Fibroblast of skin of right quadriceps (primary cell): ENCODE measurements at regions not wholly inside any gene's neighbourhood (a gene's known extent, or its start where the extent isn't known, plus 50 kb on each side); places are given as distances from the start of the nearest gene placed in this dataset.
"Not testable (repeated sequence)": the region's sequence is repeated elsewhere in the genome, so short reads cannot be mapped to it uniquely, and the experiment has no call there.

ENCODE experiments used
- DNase-seq: peaks from one replicate; pipeline ENCODE4 v3.0.0-alpha.2; 2013

DNA sequence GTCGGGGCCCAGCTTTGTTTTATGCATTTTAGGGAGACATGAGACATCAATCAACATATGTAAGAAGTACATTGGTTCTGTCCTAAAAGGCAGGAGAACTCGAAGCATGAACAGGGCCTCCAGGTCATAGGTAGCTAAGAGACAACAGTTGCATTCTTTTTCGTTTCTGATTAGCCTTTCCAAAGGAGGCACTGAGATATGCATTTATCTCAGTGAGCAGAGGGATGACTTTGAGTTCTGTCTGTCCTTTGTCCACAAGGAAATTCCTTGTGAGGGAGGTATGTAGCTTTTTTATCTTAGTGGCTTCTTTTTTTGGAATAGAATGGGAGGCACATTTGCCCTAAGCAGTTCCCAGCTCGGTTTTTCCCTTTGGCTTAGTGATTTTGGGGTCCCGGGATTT is 109.5 kb upstream of the KIF2A start:
- not testable (repeated sequence) for DNase-seq

DNA sequence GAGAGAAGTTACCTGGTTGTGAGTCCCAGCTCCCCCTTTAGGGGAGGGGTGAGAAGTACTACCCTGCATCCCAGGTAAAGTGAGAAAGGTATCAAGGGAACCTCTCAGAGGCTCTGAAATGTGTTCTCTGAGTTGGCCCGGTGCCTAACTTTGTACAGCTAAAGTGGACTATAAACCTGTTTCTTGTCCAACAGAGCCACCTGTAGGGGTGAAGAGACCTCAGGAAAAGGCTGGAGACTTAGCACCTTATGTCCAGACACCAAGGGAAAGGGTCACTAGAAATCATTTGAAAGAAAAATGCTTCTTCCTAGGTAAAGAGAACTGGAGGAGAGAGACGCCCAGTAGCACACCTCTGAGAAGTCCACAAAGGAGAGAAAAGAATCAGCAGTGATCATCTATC is 108.3 kb upstream of the KIF2A start:
- DNase-seq, result no peak

DNA sequence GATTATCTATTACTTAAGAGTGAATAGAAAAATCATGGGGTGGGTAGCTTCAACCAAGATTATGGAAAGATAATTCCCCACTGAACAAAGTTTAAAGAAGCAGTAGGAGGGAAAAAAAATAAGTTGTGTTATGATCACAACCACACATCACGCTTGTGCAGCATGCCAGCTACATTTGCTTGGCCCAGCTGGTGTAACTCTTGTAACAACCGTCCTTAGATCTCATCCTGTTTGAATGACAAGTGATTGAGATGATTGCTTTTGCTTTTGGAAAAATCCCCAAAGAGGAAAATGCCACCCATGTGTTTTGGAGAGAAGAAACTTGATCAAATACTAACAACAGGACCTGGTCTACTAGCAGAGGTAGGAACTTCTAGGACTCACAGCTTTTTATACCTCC is 107.6 kb upstream of the KIF2A start:
- no peak for DNase-seq

DNA sequence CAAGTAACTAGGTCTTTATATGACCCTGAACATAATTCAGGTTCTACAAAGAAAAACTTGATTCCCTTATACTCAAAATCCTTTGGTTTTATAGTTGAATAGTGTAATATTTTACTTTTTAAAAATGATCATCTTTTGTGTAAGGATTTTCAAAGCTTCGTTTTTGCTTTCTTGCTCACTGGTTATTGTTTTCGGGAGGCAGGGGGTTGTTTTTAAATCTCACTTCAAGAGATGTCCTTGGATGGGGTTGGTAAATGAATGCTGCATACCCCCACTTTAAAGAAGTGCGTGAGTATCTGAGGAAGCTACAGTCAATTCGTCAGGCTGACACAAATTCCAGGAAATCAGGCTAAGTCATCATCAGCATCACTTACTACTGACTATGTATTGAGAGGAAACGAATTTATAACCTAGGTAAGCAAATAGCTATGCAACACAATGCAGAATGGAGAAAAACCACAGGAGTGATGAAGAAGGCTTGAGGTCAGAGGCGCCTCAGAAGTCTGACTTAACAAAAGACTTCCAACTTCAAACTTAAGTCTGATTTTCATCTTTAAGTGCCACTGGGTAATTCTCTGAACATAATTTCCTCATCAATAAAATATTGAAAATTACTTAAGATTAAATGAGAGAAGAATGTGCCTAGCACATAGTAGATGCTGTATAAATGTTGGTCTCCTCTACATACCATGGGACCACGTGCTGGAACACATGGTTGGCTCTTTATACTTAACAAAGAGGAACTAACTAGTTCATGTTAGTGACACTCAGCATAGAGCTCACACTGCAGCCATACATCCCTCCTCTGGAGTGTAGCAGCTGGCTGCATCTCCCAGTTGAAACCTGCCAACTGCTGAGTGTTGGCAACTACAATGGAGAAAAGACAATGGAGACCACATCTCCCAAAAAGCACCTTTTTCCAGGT is 106.0 kb upstream of the KIF2A start:
- peak; percentile 4 for DNase-seq

DNA sequence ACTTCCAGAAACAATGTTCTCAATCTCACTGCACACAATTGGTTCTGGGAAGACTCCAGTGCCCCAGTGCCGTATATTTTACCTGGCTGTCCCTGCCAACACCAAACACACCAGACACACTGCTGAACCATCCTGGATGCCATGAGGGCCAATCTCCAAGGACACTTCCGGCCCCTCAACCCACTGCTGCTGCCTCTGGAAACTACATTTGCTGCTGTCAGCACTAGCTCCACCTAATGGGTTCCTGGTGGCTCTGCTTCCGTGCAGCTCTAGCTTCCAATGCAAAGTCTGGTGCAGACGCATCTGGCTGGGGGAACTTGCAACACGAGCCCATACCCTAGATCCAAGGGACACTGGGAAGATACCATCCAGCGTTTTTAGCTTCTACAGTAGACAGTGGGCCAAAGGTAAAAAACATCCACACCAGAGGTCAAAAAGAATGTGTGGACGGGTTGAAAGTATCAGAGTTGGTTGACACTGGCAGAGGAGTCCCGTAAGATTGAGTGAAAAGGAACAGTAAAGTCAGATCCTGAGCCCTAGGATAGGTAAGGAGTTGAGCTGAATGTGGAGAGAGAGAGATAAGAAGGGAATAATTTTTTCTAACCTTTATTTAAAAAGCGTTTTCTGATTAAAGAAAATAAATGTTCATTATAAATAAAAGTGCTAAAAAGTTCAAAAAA is 99.7 kb upstream of the KIF2A start:
- no peak for DNase-seq

DNA sequence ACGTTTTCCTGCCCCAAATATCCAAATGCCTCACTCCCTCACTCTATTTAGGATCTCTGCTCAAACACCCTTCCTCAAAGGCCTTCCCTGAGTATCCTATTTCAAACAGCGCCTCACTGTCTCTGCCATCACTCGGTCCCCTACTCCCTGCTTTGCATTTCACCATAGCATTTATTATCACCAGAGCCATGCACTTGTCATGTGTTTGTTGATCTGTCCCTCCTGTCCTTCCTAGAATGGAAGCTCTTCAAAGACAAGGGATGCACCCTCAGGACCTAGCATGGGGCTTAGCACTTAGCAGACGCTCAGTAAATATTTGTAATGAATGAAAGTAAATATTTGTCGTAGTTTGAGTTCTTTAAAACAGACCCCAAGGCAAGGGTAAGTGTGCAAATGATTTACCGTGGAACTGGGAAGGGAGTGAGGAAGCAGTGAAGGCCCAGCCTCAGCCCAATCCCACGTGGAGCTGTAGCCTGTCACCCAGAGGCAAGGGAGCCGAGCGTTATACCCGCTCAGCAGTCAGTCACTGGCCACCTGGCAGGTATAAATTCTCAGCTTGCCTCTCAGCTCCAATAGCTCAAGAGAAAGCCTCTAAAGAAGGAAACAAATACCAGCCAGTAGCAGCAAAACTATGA is 97.7 kb upstream of the KIF2A start:
- DNase-seq, result no peak

DNA sequence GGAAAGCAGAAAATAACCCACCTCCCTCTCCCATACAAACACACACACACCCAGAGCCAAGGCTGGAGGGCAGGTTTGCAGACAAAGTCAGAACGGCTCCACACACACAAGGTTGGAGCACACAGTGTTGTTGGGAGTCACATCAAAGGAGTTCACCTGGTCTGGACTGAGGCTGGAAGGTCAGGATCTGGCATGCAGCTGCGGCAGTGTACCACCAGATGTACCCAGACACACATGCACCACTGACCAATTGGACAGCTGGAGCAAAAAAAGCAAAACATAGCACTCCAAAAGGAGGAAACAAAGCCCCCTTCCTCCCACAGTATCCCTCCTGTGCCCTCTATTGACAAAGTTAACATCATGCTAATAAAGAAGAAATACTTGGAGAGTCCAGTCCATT is 94.6 kb upstream of the KIF2A start:
- DNase-seq, result no peak

DNA sequence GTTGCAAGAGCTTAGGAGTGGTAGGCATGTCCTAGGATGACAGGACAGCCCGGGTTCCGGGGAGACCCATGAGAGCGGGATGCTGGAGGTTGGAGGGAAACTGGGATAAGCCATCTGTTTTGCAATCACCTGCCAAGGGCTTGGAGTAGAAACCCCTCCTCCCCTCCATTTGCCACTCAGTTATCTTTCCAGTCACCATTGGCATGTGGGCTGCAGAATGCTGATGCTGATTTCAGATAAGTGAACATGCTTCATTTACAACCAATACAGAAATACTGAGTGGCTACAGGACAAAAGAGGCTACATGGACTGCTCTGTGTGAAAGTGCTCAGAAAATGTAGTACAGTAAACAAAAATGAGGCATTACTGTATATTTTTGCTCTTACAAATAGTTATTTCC is 93.4 kb upstream of the KIF2A start:
- DNase-seq, result no peak

DNA sequence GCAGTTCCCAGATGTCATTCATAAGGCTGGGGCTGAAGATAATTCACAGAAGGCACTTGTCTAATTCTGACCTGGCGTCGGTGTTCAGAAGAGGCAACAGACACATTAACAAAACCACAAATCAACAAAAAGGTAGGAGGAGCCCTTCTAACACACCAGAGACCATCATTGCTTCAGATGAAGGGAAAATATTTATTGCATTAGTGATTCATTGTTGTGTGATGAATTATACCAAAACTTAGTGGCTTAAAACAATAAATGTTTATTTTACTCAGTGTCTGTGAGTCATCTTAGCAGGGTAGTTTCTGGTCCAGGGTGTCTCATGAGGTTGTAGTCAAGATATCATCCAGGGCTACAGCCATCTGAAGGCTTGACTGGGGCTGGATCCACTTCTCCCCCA is 91.3 kb upstream of the KIF2A start:
- no peak for DNase-seq

DNA sequence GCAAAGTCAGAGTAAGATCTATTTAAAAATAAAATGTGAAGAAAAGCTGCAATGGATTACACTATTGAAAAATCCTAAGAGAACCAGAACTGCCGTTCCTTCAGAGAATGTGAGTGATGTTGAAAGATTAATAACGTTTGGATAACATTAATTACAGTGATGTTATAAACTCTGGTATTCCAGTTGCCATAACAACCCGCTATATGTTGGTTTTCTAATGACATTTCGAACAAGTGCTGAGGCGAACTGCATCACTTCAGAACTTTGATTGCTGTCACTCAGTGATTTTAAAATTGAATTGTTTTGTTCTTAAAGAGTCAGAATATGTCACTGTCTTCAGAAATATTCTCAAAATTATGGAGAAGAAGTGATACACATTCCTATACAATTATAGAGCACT is 89.4 kb upstream of the KIF2A start:
- DNase-seq, result not testable (repeated sequence)

DNA sequence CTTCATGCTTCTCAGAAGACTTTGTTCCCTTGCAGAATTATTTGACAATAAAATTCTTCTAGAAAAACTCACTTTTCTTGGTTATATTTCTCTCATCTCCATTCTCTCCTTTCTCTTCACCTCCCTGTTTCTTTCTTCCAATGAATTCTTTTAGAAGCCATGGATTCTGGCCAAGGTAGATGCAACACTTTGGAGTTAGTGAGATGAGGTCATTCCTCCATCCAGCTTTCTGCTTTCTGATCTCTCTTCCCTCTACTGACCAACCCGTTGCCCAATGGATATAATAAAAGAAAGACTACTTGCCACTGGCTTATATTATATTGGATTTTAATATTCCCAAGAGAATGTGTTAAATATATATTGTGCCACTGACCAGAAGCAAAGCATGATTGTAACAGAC is 88.9 kb upstream of the KIF2A start:
- not testable (repeated sequence) for DNase-seq

DNA sequence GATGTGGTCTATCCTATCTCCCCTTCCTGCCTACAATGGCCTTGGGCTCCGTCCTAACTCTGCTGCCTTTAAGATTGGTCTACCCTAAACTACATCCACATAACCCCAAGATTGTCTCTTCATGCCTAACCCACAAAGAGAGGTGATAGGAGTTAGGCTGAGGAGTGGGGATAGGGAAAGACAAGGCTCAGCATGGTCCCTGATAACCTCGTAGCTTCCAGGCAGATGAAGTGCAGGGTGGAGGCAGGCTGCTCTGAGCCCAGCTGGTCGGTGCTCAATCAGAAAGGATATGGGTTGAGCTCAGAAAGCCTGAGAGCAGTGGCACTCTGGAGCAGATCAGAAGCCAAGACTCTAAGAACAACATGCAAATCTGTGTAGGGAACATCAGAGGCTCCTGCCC is 87.1 kb upstream of the KIF2A start:
- not testable (repeated sequence) for DNase-seq

DNA sequence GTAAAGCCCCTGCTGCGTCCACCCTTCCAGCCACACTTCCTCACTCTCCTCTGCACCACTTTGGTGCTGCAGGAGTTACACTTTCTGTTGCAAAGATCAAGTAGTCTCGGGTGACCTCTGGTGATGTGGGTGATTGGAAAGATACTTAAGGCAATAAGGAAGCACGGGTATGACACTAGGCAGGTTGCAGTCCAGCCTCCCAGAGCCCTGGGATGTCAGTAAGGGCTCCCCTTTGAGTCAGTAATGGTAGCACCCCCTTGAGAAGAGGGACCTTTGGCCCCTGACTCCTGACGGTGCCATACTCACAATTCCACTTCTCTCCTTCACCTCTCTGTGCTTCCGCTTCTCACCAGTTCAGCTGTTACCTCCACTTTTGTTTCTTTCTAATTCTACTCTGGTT is 84.1 kb upstream of the KIF2A start:
- DNase-seq, result not testable (repeated sequence)

DNA sequence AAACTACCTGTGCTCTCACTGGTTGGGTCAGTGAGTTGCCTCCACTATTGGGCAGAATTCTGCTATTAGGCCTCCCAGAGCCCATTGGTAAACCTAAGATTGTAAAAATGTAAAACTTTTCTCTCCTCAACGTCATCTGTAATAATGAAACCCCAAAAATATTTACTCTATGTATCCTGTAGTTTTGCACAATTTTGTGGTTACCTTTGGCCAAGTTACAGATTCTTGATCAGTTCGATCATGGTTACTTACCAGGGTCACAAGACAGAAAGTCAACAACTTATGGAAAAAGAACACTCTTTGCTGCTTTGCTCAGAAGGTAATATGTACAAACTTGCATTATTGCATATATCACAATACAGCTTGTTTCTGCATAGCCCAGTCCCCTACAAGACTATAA is 83.7 kb upstream of the KIF2A start:
- DNase-seq, result peak; percentile 74

DNA sequence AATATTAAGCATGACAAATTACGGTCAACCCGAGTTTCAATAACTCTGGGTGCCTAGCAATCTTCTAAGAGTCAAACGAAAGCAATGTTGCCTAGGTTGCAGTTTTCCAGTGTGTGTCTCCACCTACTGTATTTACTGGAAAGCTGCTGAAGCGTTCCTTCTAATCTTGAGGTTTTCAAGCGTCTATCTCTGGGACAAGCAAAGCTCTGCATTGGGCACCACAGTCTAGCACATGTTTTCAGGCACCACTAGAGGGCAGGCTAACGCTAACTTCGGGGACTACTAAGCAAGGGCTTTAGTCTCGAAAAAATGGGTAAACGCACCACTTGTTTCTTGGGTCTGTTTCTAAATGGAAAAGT is 82.7 kb upstream of the KIF2A start:
- not testable (repeated sequence) for DNase-seq

DNA sequence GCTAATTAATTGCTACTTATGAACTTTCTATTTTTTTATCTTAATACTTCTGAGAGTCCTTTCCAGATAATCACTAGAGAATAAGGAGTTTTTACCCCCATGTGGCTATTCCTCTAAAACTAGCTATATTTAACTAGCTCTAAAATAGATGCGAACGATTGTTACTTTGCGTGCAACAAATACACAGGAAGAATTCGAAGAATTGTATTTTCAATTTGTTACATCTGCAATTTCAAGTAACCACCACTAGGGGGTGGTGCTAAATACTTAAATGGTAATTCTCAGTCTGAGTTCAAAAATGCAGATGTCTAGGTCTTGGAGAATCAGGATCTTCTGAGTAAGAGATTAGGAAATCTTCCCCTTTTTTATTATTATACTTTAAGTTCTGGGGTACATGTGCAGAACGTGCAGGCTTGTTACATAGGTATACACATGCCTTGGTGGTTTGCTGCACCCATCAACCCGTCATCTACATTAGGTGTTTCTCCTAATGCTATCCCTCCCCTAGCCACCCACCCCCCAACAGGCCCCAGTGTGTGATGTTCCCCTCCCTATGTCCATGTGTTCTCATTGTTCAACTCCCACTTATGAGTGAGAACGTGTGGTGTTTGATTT is 80.9 kb upstream of the KIF2A start:
- DNase-seq, result not testable (repeated sequence)

DNA sequence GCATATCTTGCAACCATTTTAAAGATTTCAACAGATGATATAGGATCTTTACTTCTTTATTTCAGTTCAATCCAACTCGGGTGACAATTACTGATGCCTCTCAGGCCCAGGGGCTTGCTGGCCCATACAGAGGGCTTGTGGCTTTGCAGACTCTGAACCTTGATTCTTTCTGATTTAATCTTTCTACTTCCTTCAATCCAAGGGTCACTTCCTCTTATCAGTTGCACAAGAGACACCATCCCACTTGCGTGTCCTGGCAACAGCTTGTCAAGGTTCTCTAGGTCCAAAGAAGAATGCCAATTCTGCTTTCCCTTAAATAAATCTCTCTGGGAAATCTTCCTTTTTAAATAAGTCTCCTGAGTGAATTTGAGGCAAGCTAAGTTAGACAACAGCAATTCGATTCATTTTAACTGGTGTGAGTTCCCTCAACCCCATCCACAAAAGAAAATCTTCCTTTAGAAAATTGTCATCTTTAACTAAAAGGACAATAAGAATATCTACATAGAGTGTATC is 75.1 kb upstream of the KIF2A start:
- not testable (repeated sequence) for DNase-seq

DNA sequence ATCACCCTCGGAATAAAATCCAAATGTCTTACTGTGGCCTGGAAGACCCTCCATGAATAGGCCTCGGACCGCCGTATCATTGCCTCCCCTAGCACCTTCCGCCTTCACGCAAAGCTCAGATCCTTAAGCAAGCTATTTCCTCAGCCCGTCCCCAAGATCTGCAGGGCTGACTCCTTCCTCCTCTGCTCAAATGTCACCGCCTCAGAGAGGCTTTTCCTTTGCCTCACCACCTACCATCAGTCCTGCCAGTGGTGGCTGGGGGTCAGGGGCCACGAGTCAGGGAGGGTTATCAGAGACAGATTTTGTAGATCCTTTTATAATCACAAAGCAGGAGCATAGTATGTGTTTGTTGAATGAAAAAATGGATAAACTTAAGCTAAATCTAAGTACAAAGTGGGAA is 74.4 kb upstream of the KIF2A start:
- DNase-seq, result no peak

DNA sequence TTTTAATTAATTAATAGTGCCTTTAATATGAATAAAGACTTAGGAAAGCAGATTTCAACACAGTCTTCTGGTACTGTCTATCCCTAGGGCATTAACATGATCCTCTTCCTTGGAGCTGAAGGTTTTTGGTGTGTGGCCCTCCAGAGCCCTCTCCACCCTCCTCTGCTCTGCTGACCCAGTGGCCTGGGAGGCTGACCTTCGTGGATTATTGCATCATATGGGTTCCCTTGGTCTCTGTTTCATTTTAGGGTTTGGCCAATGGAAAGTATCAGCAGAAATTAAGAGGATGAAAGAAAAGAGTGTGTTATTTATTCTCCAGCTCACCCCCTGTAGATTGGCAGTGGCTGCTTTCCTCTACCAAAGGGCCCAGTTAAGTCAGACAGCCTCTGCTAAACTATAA is 73.8 kb upstream of the KIF2A start:
- not testable (repeated sequence) for DNase-seq

DNA sequence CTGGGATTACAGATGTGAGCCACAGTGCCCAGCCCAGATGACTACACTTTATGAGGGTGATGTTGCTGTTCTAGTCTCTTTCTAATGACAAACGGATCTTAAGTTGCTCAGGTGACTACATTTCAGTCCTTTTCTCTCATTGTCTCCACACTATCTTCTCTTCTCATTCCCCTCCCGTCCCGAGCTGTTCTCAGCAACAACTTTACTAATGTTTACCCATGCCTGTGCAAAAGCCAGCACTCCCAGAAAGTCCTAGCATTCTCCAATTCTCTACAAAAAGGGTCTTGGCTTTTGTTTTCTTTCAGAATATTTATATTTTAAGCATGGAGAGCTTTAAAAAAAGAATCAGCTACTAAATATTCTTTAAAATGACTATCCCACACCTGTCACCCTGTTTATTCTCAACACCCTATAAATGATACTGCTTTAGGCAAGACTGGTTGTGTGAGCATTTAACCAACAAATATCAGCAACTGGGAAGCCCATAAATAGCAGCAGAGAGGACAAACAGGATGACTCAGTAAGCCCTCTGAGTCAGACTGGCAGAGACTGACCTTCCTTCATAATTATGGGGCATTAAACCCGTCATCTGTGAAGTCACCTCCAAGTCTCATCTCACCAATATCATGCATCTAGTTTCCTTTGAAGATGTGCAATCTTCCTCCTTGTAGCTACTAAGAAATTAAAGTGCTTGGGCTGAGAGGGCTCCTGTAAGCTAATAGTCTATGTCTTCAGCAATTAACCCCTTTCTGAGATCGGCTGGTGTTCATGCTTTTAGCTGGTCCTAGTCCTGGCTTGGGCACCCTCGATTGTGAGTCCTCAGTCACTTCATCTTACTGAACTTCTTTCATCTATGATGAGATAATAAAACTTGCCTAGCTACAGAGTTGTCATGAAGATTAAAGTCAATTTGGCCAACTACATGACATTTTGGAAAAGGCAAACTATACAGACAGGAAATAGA is 72.6 kb upstream of the KIF2A start:
- not testable (repeated sequence) for DNase-seq

DNA sequence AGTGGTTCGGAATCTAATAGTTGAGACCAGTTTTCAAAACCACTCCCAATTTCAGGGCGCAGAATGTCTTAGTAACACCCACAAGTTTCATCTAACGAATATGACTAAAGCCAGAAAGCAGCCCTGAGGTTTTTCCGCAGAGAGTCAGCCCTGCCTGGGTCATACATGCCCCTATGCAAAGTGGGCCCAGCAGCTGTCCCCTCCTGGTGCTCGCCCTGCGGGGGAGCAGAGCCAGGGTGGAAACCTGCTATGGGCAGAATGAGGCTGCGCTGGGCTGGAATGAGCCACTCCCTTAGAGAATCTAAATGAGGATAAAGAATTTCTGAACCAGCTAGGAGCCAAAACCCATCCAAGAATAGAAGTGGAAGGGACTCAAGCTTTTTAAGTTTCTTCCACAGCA is 69.4 kb upstream of the KIF2A start:
- DNase-seq, result not testable (repeated sequence)

DNA sequence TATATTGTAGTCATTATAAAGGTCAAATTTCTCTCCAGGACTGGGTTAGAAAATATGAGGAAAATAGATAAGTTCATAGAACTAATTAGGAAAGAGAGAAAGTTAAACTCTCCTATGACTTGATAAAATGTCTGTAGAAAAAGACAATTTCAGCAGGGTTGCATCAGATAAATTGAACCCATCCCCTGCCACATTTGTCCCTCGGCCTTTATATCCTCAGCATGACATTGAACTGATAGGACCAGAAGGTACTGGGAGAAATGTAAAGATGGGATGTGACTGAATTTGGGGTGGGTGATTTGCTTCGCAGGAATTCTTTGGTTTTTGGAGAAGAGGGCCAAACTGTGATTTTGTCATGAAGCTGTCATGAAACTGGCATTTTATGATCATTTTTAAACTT is 68.1 kb upstream of the KIF2A start:
- not testable (repeated sequence) for DNase-seq
